NCI-H2227 (cell line): ENCODE measurements at regions not wholly inside any gene's neighbourhood (a gene's known extent, or its start where the extent isn't known, plus 50 kb on each side); places are given as distances from the start of the nearest gene placed in this dataset.

Experiments
- DNase-seq: peaks from one replicate; lab custom pipeline; 2025; ENCODE audit not compliant: unreplicated experiment; lab: John Stamatoyannopoulos, UW

DNA sequence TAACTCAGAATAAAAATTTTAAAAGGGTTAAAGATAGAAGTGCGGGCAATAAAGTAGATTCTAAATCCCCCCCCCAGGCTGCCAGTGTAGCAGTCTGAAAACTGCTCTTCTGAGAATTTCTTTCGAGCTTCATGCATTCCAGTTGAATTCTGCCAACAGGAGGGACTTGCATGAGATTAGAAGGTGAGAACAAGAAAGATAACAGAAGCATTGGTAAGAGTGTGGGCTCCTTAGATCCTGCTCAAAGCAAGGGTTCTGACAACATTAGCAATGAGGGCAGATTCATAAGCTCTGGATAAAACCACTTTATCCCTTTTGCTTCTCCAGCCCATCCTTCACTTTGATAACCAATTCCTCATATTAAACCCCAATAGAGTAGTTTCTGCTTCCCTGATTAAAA is 235.9 kb upstream of the CDH6 start:
- no peak for DNase-seq

DNA sequence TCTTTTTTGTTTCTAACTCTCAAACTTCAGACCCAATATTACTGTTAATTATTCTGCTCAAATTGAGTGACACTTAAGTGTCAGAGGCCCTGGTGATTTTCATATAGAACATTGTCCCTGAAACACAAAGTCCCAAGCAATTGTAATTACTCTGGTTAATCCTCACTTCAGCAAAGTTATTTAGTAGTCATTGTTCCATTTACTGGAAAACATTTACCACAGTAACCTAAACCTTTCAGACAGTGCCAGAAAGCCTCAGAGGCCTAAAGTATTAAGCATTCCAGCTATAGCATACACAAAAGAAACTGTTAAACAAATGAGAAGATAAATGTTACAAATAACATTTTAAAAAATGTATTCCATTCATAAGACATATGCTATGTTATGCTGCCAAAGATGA is 237.2 kb upstream of the CDH6 start:
- DNase-seq, result no peak

DNA sequence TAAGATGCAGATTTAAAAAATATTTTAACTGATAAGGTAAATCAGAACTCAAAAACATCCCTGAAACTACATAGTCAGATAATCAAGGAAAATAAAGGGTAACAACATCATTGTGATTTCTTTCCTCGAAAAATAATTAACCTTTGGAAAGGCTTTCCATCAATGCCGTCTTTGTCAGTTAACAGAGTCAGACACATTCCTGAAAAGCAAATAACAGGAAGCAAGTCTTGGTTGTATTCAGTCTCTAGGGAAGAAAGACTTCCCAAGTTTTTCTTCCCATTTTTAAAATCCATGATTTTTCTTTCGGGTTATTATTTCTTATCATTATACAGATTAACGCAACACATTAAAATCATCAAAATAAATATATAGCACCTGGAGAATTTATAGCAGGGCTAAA is 256.4 kb upstream of the CDH6 start:
- DNase-seq, result no peak

DNA sequence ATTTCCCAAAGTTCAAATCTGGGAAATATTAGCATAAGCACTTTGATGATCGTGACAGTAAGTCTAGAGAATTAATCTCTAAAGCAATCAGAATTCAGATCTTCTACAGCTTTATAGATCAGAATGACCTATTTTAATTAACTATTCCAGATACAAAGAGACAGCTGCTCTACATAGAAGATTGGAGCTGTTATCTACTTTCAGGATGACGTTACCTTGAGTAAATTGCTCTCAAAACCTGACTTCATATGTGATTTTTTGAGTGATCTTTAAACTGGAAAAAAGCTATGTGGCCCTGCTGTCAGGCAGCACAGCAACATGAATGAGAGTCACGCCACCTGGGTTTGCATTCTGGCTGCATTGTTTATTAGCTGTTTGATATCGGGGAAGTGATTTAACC is 259.9 kb upstream of the CDH6 start:
- no peak for DNase-seq

DNA sequence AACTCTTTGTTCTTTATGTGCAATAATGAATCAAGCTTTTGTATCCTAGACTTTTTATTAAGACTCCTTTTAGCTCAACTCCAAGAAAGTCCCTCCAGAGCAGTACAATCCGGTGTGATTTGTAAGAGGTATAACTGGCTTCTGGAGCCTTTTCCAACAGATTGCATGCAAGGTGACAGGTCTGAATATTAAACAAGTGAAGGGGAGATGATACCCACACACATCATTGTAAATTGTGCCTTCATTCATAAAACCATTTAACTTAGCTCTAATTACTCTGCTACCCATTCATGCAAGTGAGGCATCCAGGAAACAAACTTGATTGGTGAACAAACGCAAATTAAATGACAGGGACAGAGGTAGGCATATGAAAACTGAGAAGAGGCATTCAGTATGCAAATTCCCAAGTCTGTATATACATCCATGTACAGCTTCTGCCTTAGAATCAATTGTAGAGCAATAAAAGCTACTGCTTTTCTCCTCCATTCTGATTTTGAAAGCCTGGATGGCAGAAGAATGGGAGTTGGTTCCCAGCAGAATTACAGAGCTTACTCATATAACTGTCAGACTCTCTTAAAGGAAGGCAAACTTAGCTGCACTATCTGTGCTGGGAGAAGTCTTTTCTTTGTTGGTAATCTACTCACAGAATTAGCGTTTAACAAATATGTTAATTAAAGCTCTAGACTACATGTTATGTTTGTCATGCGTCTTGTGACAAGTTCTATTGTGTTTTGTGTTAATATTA is 261.0 kb upstream of the CDH6 start:
- DNase-seq, result no peak

DNA sequence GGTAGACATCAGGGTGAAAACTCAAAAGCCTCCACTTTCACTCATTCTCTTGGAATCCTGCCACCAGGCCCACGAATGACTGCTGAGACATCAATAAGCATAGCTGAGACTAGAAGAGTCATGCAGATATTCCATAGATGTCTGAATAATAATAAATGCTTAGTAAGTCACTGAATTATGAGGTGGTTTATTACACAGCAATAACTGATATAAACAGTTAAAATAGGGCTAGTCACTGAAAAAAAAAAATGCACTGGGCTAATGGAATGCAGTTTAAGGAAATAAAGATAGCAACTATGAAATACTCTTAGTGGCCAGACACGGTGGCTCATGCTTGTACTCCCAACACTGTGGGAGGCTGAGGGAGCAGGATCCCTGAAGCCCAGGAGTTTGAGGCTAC is 262.8 kb upstream of the CDH6 start:
- no peak for DNase-seq

DNA sequence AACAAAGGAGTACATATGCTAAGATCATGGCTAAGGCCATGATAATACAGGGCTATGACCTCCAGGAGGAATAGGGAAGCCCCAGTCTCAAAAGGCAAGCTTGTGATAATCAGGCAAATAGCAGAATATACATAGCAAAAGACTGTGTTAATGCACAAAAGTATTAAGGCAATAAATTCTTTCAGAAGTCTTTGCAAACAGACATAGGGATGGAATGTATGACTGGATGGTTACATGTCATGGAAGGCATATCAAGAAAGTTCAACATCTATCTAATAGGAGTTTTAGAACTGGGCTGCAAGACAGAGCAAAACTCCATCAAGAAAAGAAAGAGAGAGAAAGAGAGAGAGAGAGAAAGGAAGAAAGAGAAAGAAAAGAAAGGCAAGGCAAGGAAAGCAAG is 264.5 kb upstream of the CDH6 start:
- DNase-seq, result no peak

DNA sequence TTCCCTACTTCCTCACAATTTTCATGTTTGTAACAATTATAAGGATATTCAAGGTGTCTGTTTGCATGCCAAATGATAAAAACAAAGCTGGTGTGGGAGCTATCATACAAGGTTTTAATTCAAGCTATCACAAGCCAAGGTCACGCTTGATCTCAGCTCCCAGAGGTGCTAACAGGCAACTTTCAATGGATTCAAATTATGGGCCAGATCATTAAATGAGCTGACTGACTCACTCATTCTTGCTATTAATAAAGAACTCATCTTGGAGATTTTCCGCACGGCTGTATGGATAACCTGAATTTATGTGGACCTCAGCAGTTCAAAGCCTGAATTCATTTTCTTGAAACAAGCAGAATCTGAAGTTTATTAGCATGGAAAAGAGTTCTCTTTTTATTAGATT is 267.3 kb upstream of the CDH6 start:
- no peak for DNase-seq

DNA sequence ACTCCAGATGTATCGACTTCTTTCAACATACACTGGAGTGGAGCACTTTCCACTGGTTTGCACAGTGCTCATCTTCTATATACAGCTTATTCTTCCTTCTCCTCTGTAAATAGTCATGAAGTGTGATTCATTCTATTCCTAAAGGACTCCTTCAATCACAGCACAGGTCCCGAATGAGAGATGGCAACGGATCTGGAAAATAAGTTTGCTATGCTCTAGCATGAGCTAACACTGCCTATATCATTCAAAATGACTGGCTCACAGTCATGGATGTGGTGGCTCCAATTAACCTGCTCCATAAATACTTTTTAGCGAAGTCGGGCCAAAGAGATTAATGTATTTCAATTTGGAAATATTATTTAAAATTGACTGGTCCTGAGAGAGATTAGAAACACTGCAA is 272.1 kb upstream of the CDH6 start:
- no peak for DNase-seq

DNA sequence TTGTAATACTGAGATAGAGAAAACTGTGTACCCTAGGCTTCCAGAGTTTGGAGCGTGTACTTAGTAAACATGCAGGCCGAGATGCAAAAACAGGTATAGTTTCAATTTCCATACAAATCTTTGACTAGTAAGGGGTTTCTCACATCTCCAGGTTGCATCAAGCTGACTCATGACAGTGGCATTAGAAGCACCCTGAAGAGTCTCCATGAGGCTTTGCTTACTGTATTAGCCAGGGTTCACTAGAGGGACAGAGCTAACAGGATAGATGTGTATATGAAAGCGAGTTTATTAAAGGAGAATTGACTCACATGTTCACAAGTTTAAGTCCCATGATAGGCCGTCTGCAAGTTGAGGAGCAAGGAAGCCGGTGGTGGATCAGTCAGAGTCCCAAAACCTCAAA is 275.3 kb upstream of the CDH6 start:
- DNase-seq, result no peak

DNA sequence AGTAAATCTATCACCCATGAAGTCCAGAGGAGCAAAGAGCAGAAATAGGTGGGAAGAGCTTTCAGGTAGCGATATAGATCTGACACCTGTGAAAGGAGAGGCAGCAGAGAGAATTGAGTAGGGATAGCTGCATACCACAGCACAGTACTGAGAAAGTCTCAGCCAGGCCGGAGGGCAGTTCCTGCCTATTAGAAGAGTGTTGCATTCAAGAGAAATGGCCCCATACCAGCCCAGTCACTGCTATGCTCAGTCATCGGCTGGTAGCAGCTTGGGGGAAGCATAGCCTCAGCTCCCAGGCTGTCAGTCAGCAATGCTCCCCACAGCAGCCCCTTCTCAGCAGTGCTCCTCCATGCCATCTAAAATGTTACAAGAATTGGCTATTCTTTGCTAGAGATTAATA is 285.1 kb upstream of the CDH6 start:
- no peak for DNase-seq

DNA sequence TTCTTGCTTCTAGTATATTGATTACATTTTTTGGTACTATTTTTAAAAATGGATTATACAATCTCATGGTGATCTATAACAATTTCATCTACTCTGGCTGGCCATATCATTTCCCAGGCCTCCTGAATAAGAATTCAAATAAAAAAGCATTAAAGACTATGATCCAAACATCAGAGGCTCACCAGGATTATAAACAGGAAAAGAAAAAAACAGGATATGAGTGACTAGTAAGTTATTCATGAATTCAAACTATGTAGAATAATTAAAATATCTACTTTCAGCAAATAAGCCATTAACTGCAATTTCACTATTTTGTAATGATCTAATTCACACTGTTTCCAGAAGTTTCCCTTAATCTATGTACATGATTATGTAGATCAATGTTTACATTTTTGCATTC is 293.1 kb upstream of the CDH6 start:
- DNase-seq, result no peak

DNA sequence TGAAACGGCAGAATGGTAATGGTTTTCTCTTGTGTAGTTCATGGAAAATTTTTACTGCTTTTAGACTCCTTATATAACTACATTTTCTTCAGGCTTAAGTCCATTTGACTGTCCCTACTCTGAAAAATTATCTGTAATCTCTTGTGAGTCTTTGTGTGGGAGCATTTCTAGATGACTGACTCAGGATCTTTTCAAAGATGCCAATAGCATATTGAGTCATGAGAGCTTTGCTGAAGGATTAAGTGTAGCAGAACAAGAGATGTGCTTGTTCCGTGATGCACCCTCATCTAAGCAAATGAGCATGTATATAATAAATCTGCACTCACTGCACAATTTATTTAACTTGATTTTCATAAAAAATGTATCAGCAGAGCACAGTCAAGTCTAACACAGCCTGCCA is 298.7 kb upstream of the CDH6 start:
- DNase-seq, result no peak

DNA sequence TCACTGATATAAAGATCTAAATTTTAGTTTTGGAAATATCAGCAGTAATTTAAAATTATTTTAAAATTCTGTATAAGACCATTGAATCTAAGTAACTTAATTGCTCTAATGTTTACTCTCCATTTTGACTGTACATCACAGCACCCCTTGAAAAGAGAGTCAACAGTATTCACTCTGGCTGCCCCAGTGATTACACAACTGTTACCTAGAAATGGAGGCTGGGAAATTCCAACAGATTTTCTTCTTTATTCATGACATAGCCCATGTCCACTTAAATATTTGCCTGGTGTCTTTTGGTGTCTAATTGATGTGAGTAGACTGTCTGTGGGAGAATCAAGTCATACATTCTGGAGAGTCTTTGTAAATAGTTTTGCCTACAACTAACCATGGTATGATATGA is 301.8 kb upstream of the CDH6 start:
- no peak for DNase-seq

DNA sequence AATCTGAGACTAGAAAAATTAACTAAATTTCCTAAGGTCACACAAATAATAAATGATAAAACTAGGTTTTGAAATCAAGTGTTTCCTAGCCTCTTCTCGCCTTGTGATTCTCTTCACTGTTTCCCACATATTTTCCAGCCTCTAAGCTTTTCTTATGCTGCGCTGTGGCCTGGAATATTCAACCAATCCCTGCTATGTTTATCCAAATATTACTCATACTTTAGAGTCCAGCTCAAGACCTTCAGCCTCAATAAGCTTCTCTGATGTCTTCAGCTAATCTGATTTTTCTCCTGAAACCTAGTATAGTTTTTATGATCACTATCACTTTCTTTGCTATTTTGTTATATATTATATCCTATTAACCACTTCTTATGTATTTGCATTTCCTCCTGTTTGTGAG is 303.1 kb upstream of the CDH6 start:
- no peak for DNase-seq

DNA sequence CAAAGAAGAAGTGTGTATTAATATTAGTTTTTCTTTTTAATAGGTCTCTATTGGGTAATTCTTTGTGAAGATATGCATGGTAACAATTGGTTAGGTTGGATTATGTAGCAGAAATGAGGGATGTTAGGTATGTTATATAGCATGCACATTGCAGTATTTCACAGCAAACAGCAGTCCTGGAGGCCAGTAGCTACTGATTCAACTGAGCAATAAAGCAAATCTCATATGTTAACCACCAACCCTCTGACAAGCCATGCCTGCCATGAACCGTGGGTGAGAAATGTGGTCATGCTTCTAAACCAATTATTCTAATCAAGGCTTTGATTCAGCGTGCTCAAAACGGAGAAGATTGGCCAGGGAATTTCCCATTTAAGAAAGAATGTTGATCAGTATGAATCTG is 313.0 kb upstream of the CDH6 start:
- no peak for DNase-seq

DNA sequence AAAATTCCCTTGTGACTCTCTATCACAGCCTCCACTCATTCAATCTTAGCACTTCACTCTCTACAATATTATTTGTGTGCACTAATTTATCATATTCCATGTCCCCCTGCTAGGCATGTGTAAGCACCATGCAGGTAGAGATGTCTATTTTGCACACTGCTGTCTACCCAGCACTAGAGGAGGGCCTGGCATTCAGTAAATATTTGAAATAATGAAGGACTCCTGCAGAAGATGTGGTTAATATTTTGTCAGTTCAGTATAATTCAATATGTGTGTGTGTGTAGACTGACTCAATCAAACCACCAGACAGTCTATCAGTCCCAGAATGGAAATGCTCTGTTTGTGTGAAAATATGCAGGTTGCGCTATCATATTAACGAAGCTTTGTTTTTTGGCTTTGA is 313.6 kb upstream of the CDH6 start:
- no peak for DNase-seq

DNA sequence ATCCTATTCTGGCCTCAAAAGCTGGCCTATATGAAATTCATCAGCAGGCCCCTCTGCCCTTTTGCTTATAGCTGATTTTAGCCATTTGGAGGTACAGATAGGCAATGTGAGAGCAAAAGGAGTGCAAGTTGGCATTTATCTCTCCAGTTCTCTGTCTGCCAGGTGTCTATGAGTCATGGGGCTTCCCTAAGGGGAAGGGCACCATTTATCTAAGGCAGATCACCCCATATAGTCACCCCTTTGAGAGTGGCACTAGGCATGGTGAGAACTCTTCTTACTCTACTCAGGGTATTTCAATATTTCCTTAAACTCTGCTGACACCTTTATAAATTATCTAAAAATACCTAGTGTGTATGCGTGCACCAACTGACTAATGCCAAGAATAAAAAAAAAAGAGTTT is 314.7 kb upstream of the CDH6 start:
- no peak for DNase-seq

DNA sequence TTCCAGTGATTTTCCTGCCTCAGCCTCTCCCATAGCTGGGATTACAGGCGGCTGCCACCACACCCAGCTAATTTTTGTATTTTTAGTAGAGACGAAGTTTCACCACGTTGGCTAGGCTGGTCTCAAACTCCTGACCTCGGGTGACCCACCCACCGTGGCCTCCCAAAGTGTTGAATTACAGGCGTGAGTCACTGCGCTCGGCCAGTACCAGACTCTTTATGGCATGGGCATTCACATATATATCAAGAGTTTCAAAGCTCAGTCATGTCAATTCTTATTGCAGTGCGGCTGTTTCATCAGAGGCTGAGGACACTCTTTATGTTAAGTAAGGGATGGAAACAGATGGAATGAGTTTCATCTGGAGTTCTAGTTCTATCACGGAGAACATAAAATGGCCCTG is 315.2 kb upstream of the CDH6 start:
- no peak for DNase-seq

DNA sequence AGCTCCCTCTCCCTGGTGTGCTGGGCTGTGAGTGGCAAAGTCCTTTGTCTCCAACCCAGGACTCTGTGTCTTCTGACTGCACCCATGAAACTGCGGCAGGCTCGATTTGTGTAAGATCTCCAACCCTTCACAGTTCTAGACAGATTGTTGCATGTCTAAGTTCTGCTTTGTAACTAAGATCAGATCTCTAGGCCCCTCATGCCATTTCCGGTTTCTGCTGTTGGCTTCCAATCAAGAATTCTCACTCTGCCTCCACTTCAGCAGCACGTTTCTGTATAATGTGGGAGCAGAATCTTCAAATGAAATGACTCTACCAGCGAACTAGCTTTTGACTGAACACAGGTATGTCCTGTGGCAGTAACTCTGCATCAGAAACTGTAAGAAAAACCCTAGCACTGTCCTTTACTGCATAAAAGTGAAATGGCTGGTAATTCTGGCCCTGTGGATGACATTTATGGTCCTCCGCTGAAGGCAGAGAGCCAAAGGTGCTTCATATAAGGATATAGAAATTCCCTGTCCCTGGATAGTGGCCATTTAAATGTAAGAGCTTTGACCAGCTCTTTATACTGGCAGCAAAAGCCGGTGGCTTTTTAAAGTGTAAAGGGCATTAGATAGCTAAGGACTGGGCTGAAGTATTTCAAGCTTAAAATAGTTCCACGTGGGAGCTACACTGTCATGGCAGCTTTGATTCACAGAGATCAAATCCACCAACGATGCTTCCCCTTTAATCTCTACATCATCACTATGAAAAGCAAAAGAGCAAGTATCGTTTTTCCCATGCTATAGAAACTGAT is 319.0 kb upstream of the CDH6 start:
- DNase-seq, result no peak

DNA sequence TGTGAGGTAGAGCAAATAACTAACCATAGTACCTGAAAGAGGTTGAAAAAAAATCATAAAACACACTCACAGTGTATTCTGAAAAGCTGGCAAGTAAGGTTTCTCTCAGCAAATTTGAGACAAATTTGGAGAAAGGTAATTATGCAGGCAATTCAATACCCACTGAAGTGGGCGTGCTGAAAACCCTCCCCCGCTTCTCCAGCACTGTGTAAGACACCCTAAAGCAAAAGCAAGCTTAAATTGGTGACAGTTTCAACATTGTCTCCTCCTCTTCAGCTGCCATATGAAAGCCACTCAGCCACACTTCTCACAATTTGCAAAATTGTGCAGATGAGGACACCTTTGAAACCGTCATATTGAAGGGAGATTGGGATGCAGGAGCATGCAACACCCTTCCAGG is 322.3 kb upstream of the CDH6 start:
- no peak for DNase-seq

DNA sequence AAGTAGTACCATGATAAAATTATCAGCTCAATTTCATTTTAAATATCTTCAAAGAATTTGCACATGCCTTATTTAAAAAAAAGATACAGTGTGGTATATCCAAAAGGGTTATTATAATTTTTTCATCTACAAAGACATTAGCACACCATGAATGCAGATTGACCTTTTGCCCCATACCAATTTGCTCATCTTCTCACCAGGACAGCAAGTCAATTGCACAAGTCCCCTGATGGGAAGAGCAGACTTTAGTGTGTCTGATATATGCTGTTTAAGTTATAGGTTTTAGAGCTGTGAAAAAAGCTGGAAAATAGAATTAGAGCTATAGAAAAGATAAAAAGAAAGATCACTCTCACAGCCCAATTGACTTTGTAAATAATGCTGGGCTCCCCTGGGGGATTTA is 325.8 kb upstream of the CDH6 start:
- no peak for DNase-seq

DNA sequence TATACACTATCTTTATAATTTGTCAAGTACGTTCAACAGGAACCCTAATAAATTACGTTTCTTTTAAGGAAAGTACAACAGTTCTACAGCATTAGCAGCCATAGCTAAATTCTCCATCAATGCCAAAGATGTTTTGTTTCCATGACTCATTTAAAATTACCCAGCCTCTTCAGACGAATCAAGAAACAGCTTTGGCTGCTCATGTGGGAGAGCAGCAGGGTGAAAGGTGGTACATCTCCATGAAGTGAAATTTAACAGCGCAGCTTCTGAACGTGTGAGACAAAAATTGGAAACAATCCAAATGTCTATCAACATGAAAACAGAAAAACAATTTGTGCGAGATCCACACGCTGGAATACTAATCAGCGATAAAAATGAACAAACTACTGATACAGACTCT is 327.3 kb upstream of the CDH6 start:
- DNase-seq, result no peak
